ENCODE measurements at regions not wholly inside any gene's neighbourhood (a gene's known extent, or its start where the extent isn't known, plus 50 kb on each side); places are given as distances from the start of the nearest gene placed in this dataset.

- Histone ChIP-seq H3K36me3 (ENCODE audit: insufficient read depth, low read length) (no peaks in the 10 kb centered on the region), H3K79me2 (ENCODE audit: control insufficient read depth, insufficient read depth, low read length, unreplicated experiment) (no peaks in the 10 kb centered on the region), H3K4me3 (ENCODE audit: low read depth, low read length) (no peak overlapping the region), H3K4me1 (ENCODE audit: control insufficient read depth, insufficient read depth, low read length, unreplicated experiment) (no peaks in the 10 kb centered on the region), H3K27me3 (ENCODE audit: insufficient read depth, low read length) (no peaks in the 10 kb centered on the region), H3K27ac (ENCODE audit: low read depth, low read length) (no peak overlapping the region), H2AFZ (ENCODE audit: low read length, unreplicated experiment) (no peak overlapping the region)
Measured at GRCh38 chr5:106159616-106160015, 1511.1 kb downstream of the EFNA5 start.

- H3K4me3 ChIP-seq (ENCODE audit: low read depth, low read length) = no peak overlapping the region
- no peaks in the 10 kb centered on the region for H3K79me2 ChIP-seq (ENCODE audit: control insufficient read depth, insufficient read depth, low read length, unreplicated experiment)
Measured at GRCh38 chr5:106154280-106154716, 1516.4 kb downstream of the EFNA5 start.

GRCh38 chr5:106152569-106152968, 1518.2 kb downstream of the EFNA5 start:
- no peak overlapping the region for H3K27ac ChIP-seq (ENCODE audit: low read depth, low read length)
- no peaks in the 10 kb centered on the region for H3K4me1 ChIP-seq (ENCODE audit: control insufficient read depth, insufficient read depth, low read length, unreplicated experiment)
- no peaks in the 10 kb centered on the region for H3K27me3 ChIP-seq (ENCODE audit: insufficient read depth, low read length)
- no peak overlapping the region for H2AFZ ChIP-seq (ENCODE audit: low read length, unreplicated experiment)
- H3K36me3 ChIP-seq (ENCODE audit: insufficient read depth, low read length) = no peaks in the 10 kb centered on the region
- H3K79me2 ChIP-seq (ENCODE audit: control insufficient read depth, insufficient read depth, low read length, unreplicated experiment) = no peaks in the 10 kb centered on the region
- no peak overlapping the region for H3K4me3 ChIP-seq (ENCODE audit: low read depth, low read length)

More at GRCh38 chr5:106154280-106154716, 1516.4 kb downstream of the EFNA5 start:
- no peaks in the 10 kb centered on the region for H3K27me3 ChIP-seq (ENCODE audit: insufficient read depth, low read length)
- no peak overlapping the region for H2AFZ ChIP-seq (ENCODE audit: low read length, unreplicated experiment)
- no peaks in the 10 kb centered on the region for H3K4me1 ChIP-seq (ENCODE audit: control insufficient read depth, insufficient read depth, low read length, unreplicated experiment)
- no peaks in the 10 kb centered on the region for H3K36me3 ChIP-seq (ENCODE audit: insufficient read depth, low read length)
- no peak overlapping the region for H3K27ac ChIP-seq (ENCODE audit: low read depth, low read length)

- H3K27ac ChIP-seq (ENCODE audit: low read depth, low read length) = no peak overlapping the region
- no peaks in the 10 kb centered on the region for H3K79me2 ChIP-seq (ENCODE audit: control insufficient read depth, insufficient read depth, low read length, unreplicated experiment)
- H3K36me3 ChIP-seq (ENCODE audit: insufficient read depth, low read length) = no peaks in the 10 kb centered on the region
- H3K4me3 ChIP-seq (ENCODE audit: low read depth, low read length) = no peak overlapping the region
- no peaks in the 10 kb centered on the region for H3K4me1 ChIP-seq (ENCODE audit: control insufficient read depth, insufficient read depth, low read length, unreplicated experiment)
- no peaks in the 10 kb centered on the region for H3K27me3 ChIP-seq (ENCODE audit: insufficient read depth, low read length)
- no peak overlapping the region for H2AFZ ChIP-seq (ENCODE audit: low read length, unreplicated experiment)
Measured at GRCh38 chr5:106142116-106142515, 1528.6 kb downstream of the EFNA5 start.

- no peak overlapping the region for H3K4me3 ChIP-seq (ENCODE audit: low read depth, low read length)
- no peak overlapping the region for H3K27ac ChIP-seq (ENCODE audit: low read depth, low read length)
- no peaks in the 10 kb centered on the region for H3K79me2 ChIP-seq (ENCODE audit: control insufficient read depth, insufficient read depth, low read length, unreplicated experiment)
- no peak overlapping the region for H2AFZ ChIP-seq (ENCODE audit: low read length, unreplicated experiment)
- no peaks in the 10 kb centered on the region for H3K4me1 ChIP-seq (ENCODE audit: control insufficient read depth, insufficient read depth, low read length, unreplicated experiment)
- H3K27me3 ChIP-seq (ENCODE audit: insufficient read depth, low read length) = no peaks in the 10 kb centered on the region
- no peaks in the 10 kb centered on the region for H3K36me3 ChIP-seq (ENCODE audit: insufficient read depth, low read length)
Measured at GRCh38 chr5:106140101-106140500, 1530.6 kb downstream of the EFNA5 start.

- Histone ChIP-seq H3K4me1 (ENCODE audit: control insufficient read depth, insufficient read depth, low read length, unreplicated experiment) (no peaks in the 10 kb centered on the region), H3K27ac (ENCODE audit: low read depth, low read length) (no peak overlapping the region), H3K4me3 (ENCODE audit: low read depth, low read length) (no peak overlapping the region), H2AFZ (ENCODE audit: low read length, unreplicated experiment) (no peak overlapping the region), H3K27me3 (ENCODE audit: insufficient read depth, low read length) (no peaks in the 10 kb centered on the region), H3K79me2 (ENCODE audit: control insufficient read depth, insufficient read depth, low read length, unreplicated experiment) (no peaks in the 10 kb centered on the region), H3K36me3 (ENCODE audit: insufficient read depth, low read length) (no peaks in the 10 kb centered on the region)
Measured at GRCh38 chr5:106136061-106136460, 1534.7 kb downstream of the EFNA5 start.

- Histone ChIP-seq H3K4me1 (ENCODE audit: control insufficient read depth, insufficient read depth, low read length, unreplicated experiment) (no peaks in the 10 kb centered on the region), H3K79me2 (ENCODE audit: control insufficient read depth, insufficient read depth, low read length, unreplicated experiment) (no peaks in the 10 kb centered on the region), H3K27ac (ENCODE audit: low read depth, low read length) (no peak overlapping the region), H2AFZ (ENCODE audit: low read length, unreplicated experiment) (no peak overlapping the region), H3K27me3 (ENCODE audit: insufficient read depth, low read length) (no peaks in the 10 kb centered on the region), H3K36me3 (ENCODE audit: insufficient read depth, low read length) (no peaks in the 10 kb centered on the region), H3K4me3 (ENCODE audit: low read depth, low read length) (no peak overlapping the region)
Measured at GRCh38 chr5:106135473-106135872, 1535.3 kb downstream of the EFNA5 start.

GRCh38 chr5:106134549-106134948, 1536.2 kb downstream of the EFNA5 start:
- Histone ChIP-seq H3K4me3 (ENCODE audit: low read depth, low read length) (no peak overlapping the region), H2AFZ (ENCODE audit: low read length, unreplicated experiment) (no peak overlapping the region), H3K27me3 (ENCODE audit: insufficient read depth, low read length) (no peaks in the 10 kb centered on the region), H3K36me3 (ENCODE audit: insufficient read depth, low read length) (no peaks in the 10 kb centered on the region), H3K27ac (ENCODE audit: low read depth, low read length) (no peak overlapping the region), H3K4me1 (ENCODE audit: control insufficient read depth, insufficient read depth, low read length, unreplicated experiment) (no peaks in the 10 kb centered on the region), H3K79me2 (ENCODE audit: control insufficient read depth, insufficient read depth, low read length, unreplicated experiment) (no peaks in the 10 kb centered on the region)

GRCh38 chr5:106127985-106128384, 1542.8 kb downstream of the EFNA5 start:
- Histone ChIP-seq H3K4me3 (ENCODE audit: low read depth, low read length) (no peak overlapping the region), H3K27ac (ENCODE audit: low read depth, low read length) (no peak overlapping the region), H3K27me3 (ENCODE audit: insufficient read depth, low read length) (no peaks in the 10 kb centered on the region), H3K36me3 (ENCODE audit: insufficient read depth, low read length) (no peaks in the 10 kb centered on the region), H2AFZ (ENCODE audit: low read length, unreplicated experiment) (no peak overlapping the region), H3K79me2 (ENCODE audit: control insufficient read depth, insufficient read depth, low read length, unreplicated experiment) (no peaks in the 10 kb centered on the region), H3K4me1 (ENCODE audit: control insufficient read depth, insufficient read depth, low read length, unreplicated experiment) (no peaks in the 10 kb centered on the region)

- H2AFZ ChIP-seq (ENCODE audit: low read length, unreplicated experiment) = no peak overlapping the region
- H3K4me3 ChIP-seq (ENCODE audit: low read depth, low read length) = no peak overlapping the region
- no peak overlapping the region for H3K27ac ChIP-seq (ENCODE audit: low read depth, low read length)
- H3K79me2 ChIP-seq (ENCODE audit: control insufficient read depth, insufficient read depth, low read length, unreplicated experiment) = no peaks in the 10 kb centered on the region
- H3K36me3 ChIP-seq (ENCODE audit: insufficient read depth, low read length) = no peaks in the 10 kb centered on the region
- no peaks in the 10 kb centered on the region for H3K4me1 ChIP-seq (ENCODE audit: control insufficient read depth, insufficient read depth, low read length, unreplicated experiment)
- no peaks in the 10 kb centered on the region for H3K27me3 ChIP-seq (ENCODE audit: insufficient read depth, low read length)
Measured at GRCh38 chr5:106127341-106127781, 1543.4 kb downstream of the EFNA5 start.

GRCh38 chr5:106121972-106122605, 1548.6 kb downstream of the EFNA5 start:
- Histone ChIP-seq H3K36me3 (ENCODE audit: insufficient read depth, low read length) (no peaks in the 10 kb centered on the region), H2AFZ (ENCODE audit: low read length, unreplicated experiment) (no peak overlapping the region)

More at GRCh38 chr5:106121972-106122605, 1548.6 kb downstream of the EFNA5 start:
- H3K4me3 ChIP-seq (ENCODE audit: low read depth, low read length) = no peak overlapping the region
- H3K4me1 ChIP-seq (ENCODE audit: control insufficient read depth, insufficient read depth, low read length, unreplicated experiment) = no peaks in the 10 kb centered on the region
- no peaks in the 10 kb centered on the region for H3K27me3 ChIP-seq (ENCODE audit: insufficient read depth, low read length)
- H3K79me2 ChIP-seq (ENCODE audit: control insufficient read depth, insufficient read depth, low read length, unreplicated experiment) = no peaks in the 10 kb centered on the region
- H3K27ac ChIP-seq (ENCODE audit: low read depth, low read length) = no peak overlapping the region

Measured in ACC112 (cell line).